BLaER1 treated with 17β-estradiol and CSF1 and Interleukin-3, amounts not matched to agents 10 nM and 100 nM (cell line): ENCODE measurements at regions not wholly inside any gene's neighbourhood (a gene's known extent, or its start where the extent isn't known, plus 50 kb on each side); places are given as distances from the start of the nearest gene placed in this dataset.

Source experiments
- H3K27ac ChIP-seq, 11 experiments: shearing (Covaris generic); formaldehyde crosslinking; 2 replicates each; pipeline ENCODE4 v1.8.1; 2022
- H3K27me3 ChIP-seq, 11 experiments: shearing (Covaris generic); formaldehyde crosslinking; 2 replicates each; pipeline ENCODE4 v1.8.1; 2022
- H3K36me3 ChIP-seq, 11 experiments: shearing (Covaris generic); formaldehyde crosslinking; 2 replicates each; pipeline ENCODE4 v1.8.1; 2022
- H3K4me1 ChIP-seq, 10 experiments: shearing (Covaris generic); formaldehyde crosslinking; 2 replicates each; pipeline ENCODE4 v1.8.1; 2022
- H3K4me2 ChIP-seq, 11 experiments: shearing (Covaris generic); formaldehyde crosslinking; 2 replicates each; pipeline ENCODE4 v1.8.1; 2022
- H3K4me3 ChIP-seq, 10 experiments: shearing (Covaris generic); formaldehyde crosslinking; 2 replicates each; pipeline ENCODE4 v1.8.1; 2022
- H3K9ac ChIP-seq, 11 experiments: shearing (Covaris generic); formaldehyde crosslinking; 2 replicates each; pipeline ENCODE4 v1.8.1; 2022
- H3K9me3 ChIP-seq, 11 experiments: shearing (Covaris generic); formaldehyde crosslinking; replicated peaks in 1 of 11; 2 replicates each; pipeline ENCODE4 v1.8.1; 2022
- H4K20me1 ChIP-seq, 11 experiments: shearing (Covaris generic); formaldehyde crosslinking; 2 replicates each; pipeline ENCODE4 v1.8.1; 2022
- Cebpa-rat ChIP-seq, 11 experiments: shearing (Covaris generic); IDR thresholded peaks; 2 replicates each; pipeline ENCODE4 v1.8.1; 2022

GRCh38 chr13:76512721-76513145, 373.5 kb downstream of the KCTD12 start:
- Histone ChIP-seq H3K27me3 (no peaks in the 10 kb centered on the region), H3K36me3 (no peaks in the 10 kb centered on the region), H3K4me3 (no peak overlapping the region), H3K4me1 (0 out of 20 replicates have a peak, but pooled peaks cover 0 to 4% (median 0%) of the 10 kb centered on the region in 10 experiments), H3K4me2 (no peak overlapping the region), H3K27ac (no peak overlapping the region), H3K9ac (no peak overlapping the region), H4K20me1 (no peaks in the 10 kb centered on the region), H3K9me3 (no peaks in the 10 kb centered on the region)
- no peak for TF ChIP-seq Cebpa-rat (IDR thresholded peaks at IDR 0.05)

- no peak overlapping the region for H3K4me3 ChIP-seq
- no peak overlapping the region for H3K9ac ChIP-seq
- H3K27ac ChIP-seq, result no peak overlapping the region
- no peak overlapping the region for H3K4me2 ChIP-seq
- no peaks in the 10 kb centered on the region for H3K9me3 ChIP-seq
- no peaks in the 10 kb centered on the region for H3K27me3 ChIP-seq
- no peak for TF ChIP-seq Cebpa-rat (IDR thresholded peaks at IDR 0.05)
- no peaks in the 10 kb centered on the region for H3K4me1 ChIP-seq
- H4K20me1 ChIP-seq, result no peaks in the 10 kb centered on the region
- no peaks in the 10 kb centered on the region for H3K36me3 ChIP-seq
Measured at GRCh38 chr13:76505437-76505836, 380.8 kb downstream of the KCTD12 start.

GRCh38 chr13:76503766-76504165, 382.4 kb downstream of the KCTD12 start:
- H3K9ac ChIP-seq, result no peak overlapping the region
- H3K36me3 ChIP-seq, result no peaks in the 10 kb centered on the region
- no peaks in the 10 kb centered on the region for H4K20me1 ChIP-seq
- H3K27ac ChIP-seq, result no peak overlapping the region
- H3K4me2 ChIP-seq, result no peak overlapping the region
- no peaks in the 10 kb centered on the region for H3K9me3 ChIP-seq
- H3K27me3 ChIP-seq, result no peaks in the 10 kb centered on the region
- H3K4me3 ChIP-seq, result no peak overlapping the region
- no peaks in the 10 kb centered on the region for H3K4me1 ChIP-seq
- no peak for TF ChIP-seq Cebpa-rat (IDR thresholded peaks at IDR 0.05)

GRCh38 chr13:76503291-76503690, 382.9 kb downstream of the KCTD12 start:
- TF ChIP-seq Cebpa-rat (IDR thresholded peaks at IDR 0.05), result no peak
- Histone ChIP-seq H3K4me1 (no peaks in the 10 kb centered on the region), H3K4me3 (no peak overlapping the region), H3K27ac (no peak overlapping the region), H3K27me3 (no peaks in the 10 kb centered on the region), H3K36me3 (no peaks in the 10 kb centered on the region), H3K9me3 (no peaks in the 10 kb centered on the region), H3K4me2 (no peak overlapping the region), H4K20me1 (no peaks in the 10 kb centered on the region), H3K9ac (no peak overlapping the region)

- Histone ChIP-seq H4K20me1 (no peaks in the 10 kb centered on the region), H3K9me3 (no peaks in the 10 kb centered on the region), H3K9ac (no peak overlapping the region), H3K4me1 (no peaks in the 10 kb centered on the region), H3K4me3 (no peak overlapping the region), H3K4me2 (no peak overlapping the region), H3K36me3 (no peaks in the 10 kb centered on the region), H3K27ac (no peak overlapping the region), H3K27me3 (no peaks in the 10 kb centered on the region)
- no peak for TF ChIP-seq Cebpa-rat (IDR thresholded peaks at IDR 0.05)
Measured at GRCh38 chr13:76500894-76501293, 385.3 kb downstream of the KCTD12 start.

GRCh38 chr13:76499891-76500290, 386.3 kb downstream of the KCTD12 start:
- Histone ChIP-seq H4K20me1 (no peaks in the 10 kb centered on the region), H3K9me3 (no peaks in the 10 kb centered on the region), H3K27me3 (no peaks in the 10 kb centered on the region), H3K4me2 (no peak overlapping the region), H3K4me1 (no peaks in the 10 kb centered on the region), H3K27ac (no peak overlapping the region), H3K36me3 (no peaks in the 10 kb centered on the region), H3K9ac (no peak overlapping the region), H3K4me3 (no peak overlapping the region)
- no peak for TF ChIP-seq Cebpa-rat (IDR thresholded peaks at IDR 0.05)

- H3K36me3 ChIP-seq, result no peaks in the 10 kb centered on the region
- H3K4me3 ChIP-seq, result no peak overlapping the region
- TF ChIP-seq Cebpa-rat (IDR thresholded peaks at IDR 0.05), result no peak
- H3K9me3 ChIP-seq, result no peaks in the 10 kb centered on the region
- H4K20me1 ChIP-seq, result no peaks in the 10 kb centered on the region
- H3K27me3 ChIP-seq, result no peaks in the 10 kb centered on the region
- no peak overlapping the region for H3K4me2 ChIP-seq
- H3K9ac ChIP-seq, result no peak overlapping the region
- peaks cover 0 to 6% (median 4%) of the 10 kb centered on the region in 10 experiments; a peak in 9 of 20 replicates for H3K4me1 ChIP-seq
- no peak overlapping the region for H3K27ac ChIP-seq
Measured at GRCh38 chr13:76489274-76489673, 396.9 kb downstream of the KCTD12 start.

- H3K27ac ChIP-seq, result no peak overlapping the region
- no peaks in the 10 kb centered on the region for H4K20me1 ChIP-seq
- no peak overlapping the region for H3K4me3 ChIP-seq
- H3K4me2 ChIP-seq, result no peak overlapping the region
- no peak overlapping the region for H3K9ac ChIP-seq
- H3K36me3 ChIP-seq, result no peaks in the 10 kb centered on the region
- no peaks in the 10 kb centered on the region for H3K27me3 ChIP-seq
- no peaks in the 10 kb centered on the region for H3K9me3 ChIP-seq
- H3K4me1 ChIP-seq, result no peaks in the 10 kb centered on the region
- no peak for TF ChIP-seq Cebpa-rat (IDR thresholded peaks at IDR 0.05)
Measured at GRCh38 chr13:76481738-76482137, 404.5 kb downstream of the KCTD12 start.

- Histone ChIP-seq H3K4me2 (no peak overlapping the region), H3K9me3 (no peaks in the 10 kb centered on the region), H3K4me3 (no peak overlapping the region), H3K9ac (no peak overlapping the region), H3K27me3 (no peaks in the 10 kb centered on the region), H4K20me1 (no peaks in the 10 kb centered on the region), H3K27ac (no peak overlapping the region), H3K4me1 (no peaks in the 10 kb centered on the region), H3K36me3 (no peaks in the 10 kb centered on the region)
- no peak for TF ChIP-seq Cebpa-rat (IDR thresholded peaks at IDR 0.05)
Measured at GRCh38 chr13:76474966-76475365, 411.2 kb downstream of the KCTD12 start.

- no peak overlapping the region for H3K9ac ChIP-seq
- H3K27me3 ChIP-seq, result no peaks in the 10 kb centered on the region
- no peaks in the 10 kb centered on the region for H3K9me3 ChIP-seq
- H3K27ac ChIP-seq, result no peak overlapping the region
- no peak overlapping the region for H3K4me3 ChIP-seq
- H3K4me2 ChIP-seq, result no peak overlapping the region
- no peak for TF ChIP-seq Cebpa-rat (IDR thresholded peaks at IDR 0.05)
- H3K4me1 ChIP-seq, result no peaks in the 10 kb centered on the region
- H3K36me3 ChIP-seq, result no peaks in the 10 kb centered on the region
- no peaks in the 10 kb centered on the region for H4K20me1 ChIP-seq
Measured at GRCh38 chr13:76474356-76474755, 411.8 kb downstream of the KCTD12 start.
